ENCODE measurements at regions not wholly inside any gene's neighbourhood (a gene's known extent, or its start where the extent isn't known, plus 50 kb on each side); places are given as distances from the start of the nearest gene placed in this dataset.

GRCh38 chr13:78228940-78229339 is 310.3 kb upstream of the EDNRB start:
- TF ChIP-seq CTCF (conservative IDR thresholded peaks at IDR 0.05 in 1 of 2, IDR thresholded peaks at IDR 0.05 in 1 of 2; ENCODE audit: low read depth in 1 of 2, low read length in 2 of 2) (no peak), EZH2 (IDR thresholded peaks at IDR 0.05; ENCODE audit: low read length, missing control alignments) (no peak)

Data from fibroblast of lung (primary cell).